ENCODE measurements at regions not wholly inside any gene's neighbourhood (a gene's known extent, or its start where the extent isn't known, plus 50 kb on each side); places are given as distances from the start of the nearest gene placed in this dataset.
"Not testable (repeated sequence)": the region's sequence is repeated elsewhere in the genome, so short reads cannot be mapped to it uniquely, and the experiment has no call there.

GRCh38 chr16:88128556-88128955, 177.3 kb downstream of the BANP start:
- no peak overlapping the region for H3K27ac ChIP-seq (replicated peaks)
- no peak for DNase-seq (ENCODE audit: low read depth in 1 of 2, low spot score in 1 of 2)
- TF ChIP-seq GABPA (IDR thresholded peaks at IDR 0.05; ENCODE audit: low read depth): no peak
- no peak for TF ChIP-seq CTCF (IDR thresholded peaks at IDR 0.05; ENCODE audit: insufficient read depth, low read length)
- no peak for TF ChIP-seq POLR2AphosphoS5 (IDR thresholded peaks at IDR 0.05; ENCODE audit: low read depth)
- no peak for TF ChIP-seq SPI1 (IDR thresholded peaks at IDR 0.05; ENCODE audit: borderline replicate concordance, low read depth)
- no peak for TF ChIP-seq REST (IDR thresholded peaks at IDR 0.05; ENCODE audit: insufficient replicate concordance, low read depth)
- H3K4me3 ChIP-seq (replicated peaks; ENCODE audit: insufficient read depth, low read length): no peak overlapping the region
- H3K27me3 ChIP-seq (ENCODE audit: insufficient read depth, poor library complexity, severe bottlenecking): no peaks in the 10 kb centered on the region

- not testable (repeated sequence) for H3K27me3 ChIP-seq (ENCODE audit: insufficient read depth, poor library complexity, severe bottlenecking); H3K4me3 ChIP-seq (replicated peaks; ENCODE audit: insufficient read depth, low read length); DNase-seq (ENCODE audit: low read depth in 1 of 2, low spot score in 1 of 2); H3K27ac ChIP-seq (replicated peaks)
Measured at GRCh38 chr16:88129133-88129532, 177.9 kb downstream of the BANP start.

- H3K27me3 ChIP-seq (ENCODE audit: insufficient read depth, poor library complexity, severe bottlenecking): no peaks in the 10 kb centered on the region
- no peak for DNase-seq (ENCODE audit: low read depth in 1 of 2, low spot score in 1 of 2)
- H3K4me3 ChIP-seq (replicated peaks; ENCODE audit: insufficient read depth, low read length): no peak overlapping the region
- H3K27ac ChIP-seq (replicated peaks): no peak overlapping the region
- no peak for TF ChIP-seq SPI1 (IDR thresholded peaks at IDR 0.05; ENCODE audit: borderline replicate concordance, low read depth)
- TF ChIP-seq REST (IDR thresholded peaks at IDR 0.05; ENCODE audit: insufficient replicate concordance, low read depth): no peak
- TF ChIP-seq CTCF (IDR thresholded peaks at IDR 0.05; ENCODE audit: insufficient read depth, low read length): no peak
- no peak for TF ChIP-seq GABPA (IDR thresholded peaks at IDR 0.05; ENCODE audit: low read depth)
- TF ChIP-seq POLR2AphosphoS5 (IDR thresholded peaks at IDR 0.05; ENCODE audit: low read depth): no peak
Measured at GRCh38 chr16:88130016-88130415, 178.8 kb downstream of the BANP start.

DNA sequence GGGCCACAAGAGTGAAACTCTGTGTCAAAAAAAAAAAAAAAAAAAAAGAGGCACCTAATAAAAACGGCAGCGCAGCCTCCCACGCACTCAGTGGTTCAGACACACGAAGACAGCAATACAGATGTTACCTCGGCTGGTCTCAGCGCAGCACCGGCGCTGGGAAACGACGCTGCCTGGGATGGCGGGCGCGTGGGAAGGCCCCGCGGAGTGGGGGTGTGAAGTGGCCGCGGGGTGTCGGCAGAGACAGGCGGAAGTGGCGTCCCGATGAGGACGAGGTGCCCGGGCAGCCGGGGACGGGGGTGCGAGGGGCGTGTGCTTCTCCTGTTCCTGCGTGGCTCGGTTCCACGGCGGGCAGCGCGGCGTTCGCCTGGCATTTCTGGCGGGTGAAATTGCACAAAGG, 179.4 kb downstream of the BANP start:
- Histone ChIP-seq H3K27ac (replicated peaks) (no peak overlapping the region), H3K27me3 (ENCODE audit: insufficient read depth, poor library complexity, severe bottlenecking) (no peaks in the 10 kb centered on the region), H3K4me3 (replicated peaks; ENCODE audit: insufficient read depth, low read length) (no peak overlapping the region)
- TF ChIP-seq POLR2AphosphoS5 (IDR thresholded peaks at IDR 0.05; ENCODE audit: low read depth) (no peak), SPI1 (IDR thresholded peaks at IDR 0.05; ENCODE audit: borderline replicate concordance, low read depth) (no peak), GABPA (IDR thresholded peaks at IDR 0.05; ENCODE audit: low read depth) (no peak), REST (IDR thresholded peaks at IDR 0.05; ENCODE audit: insufficient replicate concordance, low read depth) (no peak), CTCF (IDR thresholded peaks at IDR 0.05; ENCODE audit: insufficient read depth, low read length) (no peak)
- no peak for DNase-seq (ENCODE audit: low read depth in 1 of 2, low spot score in 1 of 2)
